Smooth muscle cell (in vitro differentiated cells): ENCODE measurements at regions not wholly inside any gene's neighbourhood (a gene's known extent, or its start where the extent isn't known, plus 50 kb on each side); places are given as distances from the start of the nearest gene placed in this dataset.

Experiments
- DNase-seq: peaks from one replicate; lab custom pipeline; 2025; ENCODE audit not compliant: unreplicated experiment; lab: John Stamatoyannopoulos, UW
- H2AFZ ChIP-seq: fragments of 200-600 bp; sonication (generic); 2 replicates; pipeline ENCODE4 v1.6.0; 2016; ENCODE audit warnings: antibody characterized with exemption, low read depth, mild to moderate bottlenecking
- H3F3A ChIP-seq: fragments of 200-600 bp; sonication (generic); 2 replicates; pipeline ENCODE4 v1.6.0; 2017; ENCODE audit warnings: antibody characterized with exemption, low read depth
- H3K27ac ChIP-seq: fragments of 200-600 bp; sonication (generic); 2 replicates; pipeline ENCODE4 v1.5.1; 2016; ENCODE audit warnings: low read depth, mild to moderate bottlenecking
- H3K27me3 ChIP-seq: fragments of 200-600 bp; sonication (generic); 2 replicates; pipeline ENCODE4 v1.6.1; 2016; ENCODE audit warnings: low read depth, mild to moderate bottlenecking
- H3K36me3 ChIP-seq: fragments of 200-600 bp; sonication (generic); 2 replicates; pipeline ENCODE4 v1.5.1; 2016; ENCODE audit warnings: low read depth
- H3K4me1 ChIP-seq: fragments of 200-600 bp; sonication (generic); 2 replicates; pipeline ENCODE4 v1.5.1; 2016; ENCODE audit warnings: low read depth
- H3K4me2 ChIP-seq: fragments of 200-600 bp; sonication (generic); 2 replicates; pipeline ENCODE4 v1.6.0; 2016; ENCODE audit warnings: mild to moderate bottlenecking
- H3K4me3 ChIP-seq: fragments of 200-600 bp; sonication (generic); 2 replicates; pipeline ENCODE4 v1.5.1; 2016; ENCODE audit warnings: mild to moderate bottlenecking
- H3K79me2 ChIP-seq: fragments of 200-600 bp; sonication (generic); 2 replicates; pipeline ENCODE4 v1.6.0; 2016; ENCODE audit warnings: low read depth, mild to moderate bottlenecking
- H3K9ac ChIP-seq: fragments of 200-600 bp; sonication (generic); 2 replicates; pipeline ENCODE4 v1.6.0; 2016; ENCODE audit warnings: low read depth
- H3K9me3 ChIP-seq: fragments of 200-600 bp; sonication (generic); replicated peaks from 2 replicates; pipeline ENCODE4 v1.5.1; 2016; ENCODE audit warnings: low read depth
- H4K20me1 ChIP-seq: fragments of 200-600 bp; sonication (generic); 2 replicates; pipeline ENCODE4 v1.6.0; 2016; ENCODE audit warnings: low read depth
- CTCF ChIP-seq: fragments of 200-600 bp; sonication (generic); IDR thresholded peaks from 2 replicates; pipeline ENCODE4 v1.5.1; 2017; ENCODE audit warnings: borderline replicate concordance, mild to moderate bottlenecking, antibody characterized with exemption; ENCODE audit not compliant: insufficient read depth, poor library complexity, severe bottlenecking
- WGBS: methylation state at CpG from one replicate; pipeline ENCODE4 v1.1.7; 2016; ENCODE audit warnings: low lambda C conversion rate; 5-methylcytosine and 5-hydroxymethylcytosine counted together

GRCh38 chr14:101331661-101332169 lies 229.6 kb upstream of the DIO3 start:
- WGBS = 92% methylated on average over 6 of the region's 6 CpGs
- Histone ChIP-seq H3K27ac (no peak overlapping the region), H3K4me1 (peaks cover 27% of the 10 kb centered on the region), H3K79me2 (no peaks in the 10 kb centered on the region), H3K27me3 (no peaks in the 10 kb centered on the region), H4K20me1 (no peaks in the 10 kb centered on the region), H3K9me3 (no peaks in the 10 kb centered on the region), H3F3A (no peaks in the 10 kb centered on the region), H3K36me3 (no peaks in the 10 kb centered on the region), H3K4me2 (no peak overlapping the region), H2AFZ (no peak overlapping the region), H3K4me3 (no peak overlapping the region), H3K9ac (no peak overlapping the region)
- TF ChIP-seq CTCF = no peak
- no peak for DNase-seq

GRCh38 chr14:101332281-101332680 lies 229.0 kb upstream of the DIO3 start:
- H3K9me3 ChIP-seq = no peaks in the 10 kb centered on the region
- H2AFZ ChIP-seq = no peak overlapping the region
- H3K4me1 ChIP-seq = peaks cover 27% of the 10 kb centered on the region
- TF ChIP-seq CTCF = no peak
- H3K4me2 ChIP-seq = no peak overlapping the region
- H4K20me1 ChIP-seq = no peaks in the 10 kb centered on the region
- H3K9ac ChIP-seq = no peak overlapping the region
- H3F3A ChIP-seq = no peaks in the 10 kb centered on the region
- H3K4me3 ChIP-seq = no peak overlapping the region
- no peak overlapping the region for H3K27ac ChIP-seq
- DNase-seq = no peak
- H3K79me2 ChIP-seq = no peaks in the 10 kb centered on the region
- no peaks in the 10 kb centered on the region for H3K27me3 ChIP-seq
- 93% methylated on average over 8 of the region's 8 CpGs for WGBS
- H3K36me3 ChIP-seq = no peaks in the 10 kb centered on the region

GRCh38 chr14:101333335-101334280 lies 227.7 kb upstream of the DIO3 start:
- WGBS = 95% methylated on average over 19 of the region's 20 CpGs
- H3K4me2 ChIP-seq = no peak overlapping the region
- no peaks in the 10 kb centered on the region for H3K9me3 ChIP-seq
- H3K36me3 ChIP-seq = no peaks in the 10 kb centered on the region
- TF ChIP-seq CTCF = no peak
- H4K20me1 ChIP-seq = no peaks in the 10 kb centered on the region
- no peaks in the 10 kb centered on the region for H3K79me2 ChIP-seq
- H2AFZ ChIP-seq = no peak overlapping the region
- no peak overlapping the region for H3K9ac ChIP-seq
- no peak overlapping the region for H3K4me3 ChIP-seq
- DNase-seq = no peak
- no peaks in the 10 kb centered on the region for H3K27me3 ChIP-seq
- H3F3A ChIP-seq = no peaks in the 10 kb centered on the region
- H3K4me1 ChIP-seq = peaks cover 26% of the 10 kb centered on the region
- H3K27ac ChIP-seq = no peak overlapping the region

- Histone ChIP-seq H3K9me3 (no peaks in the 10 kb centered on the region), H4K20me1 (no peaks in the 10 kb centered on the region), H3F3A (no peaks in the 10 kb centered on the region), H2AFZ (no peak overlapping the region), H3K79me2 (no peaks in the 10 kb centered on the region), H3K36me3 (no peaks in the 10 kb centered on the region), H3K27me3 (no peaks in the 10 kb centered on the region), H3K9ac (no peak overlapping the region), H3K4me1 (peaks cover 26% of the 10 kb centered on the region), H3K27ac (no peak overlapping the region), H3K4me2 (no peak overlapping the region), H3K4me3 (no peak overlapping the region)
- TF ChIP-seq CTCF = no peak
- no peak for DNase-seq
- WGBS = 92% methylated on average over 9 of the region's 9 CpGs
These were observed 226.6 kb upstream of the DIO3 start for GRCh38 chr14:101334656-101335055.
